ENCODE measurements at regions not wholly inside any gene's neighbourhood (a gene's known extent, or its start where the extent isn't known, plus 50 kb on each side); places are given as distances from the start of the nearest gene placed in this dataset.

- Histone ChIP-seq H4K91ac (ENCODE audit: insufficient read depth, low read depth, low read length) (no peak overlapping the region), H3K9ac (ENCODE audit: low read depth, low read length) (no peak overlapping the region), H3K14ac (replicated peaks; ENCODE audit: low read depth, low read length) (no peak overlapping the region), H2AK9ac (replicated peaks; ENCODE audit: low read depth, low read length, poor library complexity) (no peak overlapping the region), H3K4me1 (ENCODE audit: control insufficient read depth, insufficient read depth, low read length) (no peaks in the 10 kb centered on the region), H4K20me1 (ENCODE audit: insufficient read depth, low read length) (no peaks in the 10 kb centered on the region), H3K23ac (ENCODE audit: low read depth, low read length) (no peak overlapping the region), H3K56ac (ENCODE audit: extremely low read depth, insufficient read depth, low read length) (no peak overlapping the region), H2BK120ac (ENCODE audit: low read depth, low read length) (no peak overlapping the region), H2BK5ac (ENCODE audit: low read depth, low read length, poor library complexity, severe bottlenecking) (no peak overlapping the region), H3K36me3 (ENCODE audit: control insufficient read depth, insufficient read depth, low read length) (no peaks in the 10 kb centered on the region), H2BK20ac (ENCODE audit: low read depth, low read length) (no peak overlapping the region), H4K5ac (ENCODE audit: low read depth, low read length) (no peak overlapping the region), H3K27ac (ENCODE audit: insufficient read depth, low read length) (no peak overlapping the region), H3K4me3 (ENCODE audit: insufficient read depth, low read depth, low read length) (no peak overlapping the region), H3K4me2 (ENCODE audit: low read depth, low read length) (no peak overlapping the region), H2BK15ac (ENCODE audit: low read depth, low read length) (no peak overlapping the region), H4K8ac (ENCODE audit: low read depth in 2 of 2, low read length in 2 of 2) (no peak overlapping the region), H2AFZ (replicated peaks; ENCODE audit: low read length, poor library complexity) (no peak overlapping the region), H3K4ac (ENCODE audit: low read depth, low read length) (no peak overlapping the region), H3K9me1 (ENCODE audit: insufficient read depth, low read length) (no peaks in the 10 kb centered on the region), H3K79me1 (ENCODE audit: low read depth in 1 of 2, low read length in 2 of 2) (no peaks in the 10 kb centered on the region), H3K9me3 (ENCODE audit: control insufficient read depth, insufficient read depth, low read length) (peaks cover 9% of the 10 kb centered on the region), H3K27me3 (ENCODE audit: control insufficient read depth, insufficient read depth, low read length) (no peaks in the 10 kb centered on the region), H3K18ac (ENCODE audit: low read depth, low read length) (no peak overlapping the region), H2AK5ac (ENCODE audit: low read depth, low read length) (no peak overlapping the region)
- WGBS, 2 experiments (ENCODE audit: extremely low coverage in 2 of 2, insufficient read length in 1 of 2), result no CpG with 5 or more reads among the region's 4 CpGs
- no peak for DNase-seq
- in situ Hi-C loops (cut with MboI; ENCODE audit: low sequenced_read_pairs), result no loop called here
- BruUV-seq (replicated peaks), result no TSS peak
- no peak for TF ChIP-seq MXI1 (IDR thresholded peaks at IDR 0.05; ENCODE audit: borderline replicate concordance, low read depth, low read length)
- intact Hi-C loops (cut with micrococcal nuclease), result no loop called here
- POLR2A ChIA-PET (ENCODE audit: unreplicated experiment), result no interaction called here
- ATAC-seq (ENCODE audit: low read depth), result no peak
- dilution Hi-C loops (cut with HindIII; ENCODE audit: low sequenced_read_pairs, unreplicated experiment), result no loop called here
- CTCF ChIA-PET, result no interaction called here
Measured at GRCh38 chr6:8637896-8638597, 202.7 kb upstream of the SLC35B3 start.
